Ishikawa (cell line): ENCODE measurements at regions not wholly inside any gene's neighbourhood (a gene's known extent, or its start where the extent isn't known, plus 50 kb on each side); places are given as distances from the start of the nearest gene placed in this dataset.

Experiments
- CEBPB ChIP-seq: IDR thresholded peaks from 2 replicates; pipeline ENCODE4 v1.6.1; 2012
- CREB1 ChIP-seq: IDR thresholded peaks from 2 replicates; pipeline ENCODE4 v1.6.1; 2012; ENCODE audit warnings: low read depth
- EGR1 ChIP-seq: IDR thresholded peaks from 2 replicates; pipeline ENCODE4 v1.6.1; 2012
- EP300 ChIP-seq: IDR thresholded peaks from 2 replicates; pipeline ENCODE4 v1.6.1; 2012; ENCODE audit warnings: borderline replicate concordance
- FOXM1 ChIP-seq: IDR thresholded peaks from 2 replicates; pipeline ENCODE4 v1.6.1; 2012; ENCODE audit warnings: low read depth, borderline replicate concordance
- MAX ChIP-seq: IDR thresholded peaks from 2 replicates; pipeline ENCODE4 v1.6.1; 2012
- NFIC ChIP-seq: IDR thresholded peaks from 2 replicates; pipeline ENCODE4 v1.6.1; 2012
- RAD21 ChIP-seq: IDR thresholded peaks from 2 replicates; pipeline ENCODE4 v1.6.1; 2012; ENCODE audit warnings: low read depth
- REST ChIP-seq: IDR thresholded peaks from 2 replicates; pipeline ENCODE4 v1.6.1; 2012; ENCODE audit warnings: low read depth, mild to moderate bottlenecking
- TAF1 ChIP-seq: IDR thresholded peaks from 2 replicates; pipeline ENCODE4 v1.6.1; 2012; ENCODE audit warnings: low read depth, mild to moderate bottlenecking
- TCF12 ChIP-seq: IDR thresholded peaks from 2 replicates; pipeline ENCODE4 v1.6.1; 2012; ENCODE audit warnings: low read depth
- TEAD4 ChIP-seq: IDR thresholded peaks from 2 replicates; pipeline ENCODE4 v1.6.1; 2012
- YY1 ChIP-seq: IDR thresholded peaks from 2 replicates; pipeline ENCODE4 v1.6.1; 2012; ENCODE audit warnings: low read depth
- ZBTB7A ChIP-seq: IDR thresholded peaks from 2 replicates; pipeline ENCODE4 v1.6.1; 2012; ENCODE audit warnings: low read depth
- TF ChIP-seq, protein P1 (sequence below): IDR thresholded peaks from 2 replicates; pipeline ENCODE4 v1.6.1; 2012

DNA sequence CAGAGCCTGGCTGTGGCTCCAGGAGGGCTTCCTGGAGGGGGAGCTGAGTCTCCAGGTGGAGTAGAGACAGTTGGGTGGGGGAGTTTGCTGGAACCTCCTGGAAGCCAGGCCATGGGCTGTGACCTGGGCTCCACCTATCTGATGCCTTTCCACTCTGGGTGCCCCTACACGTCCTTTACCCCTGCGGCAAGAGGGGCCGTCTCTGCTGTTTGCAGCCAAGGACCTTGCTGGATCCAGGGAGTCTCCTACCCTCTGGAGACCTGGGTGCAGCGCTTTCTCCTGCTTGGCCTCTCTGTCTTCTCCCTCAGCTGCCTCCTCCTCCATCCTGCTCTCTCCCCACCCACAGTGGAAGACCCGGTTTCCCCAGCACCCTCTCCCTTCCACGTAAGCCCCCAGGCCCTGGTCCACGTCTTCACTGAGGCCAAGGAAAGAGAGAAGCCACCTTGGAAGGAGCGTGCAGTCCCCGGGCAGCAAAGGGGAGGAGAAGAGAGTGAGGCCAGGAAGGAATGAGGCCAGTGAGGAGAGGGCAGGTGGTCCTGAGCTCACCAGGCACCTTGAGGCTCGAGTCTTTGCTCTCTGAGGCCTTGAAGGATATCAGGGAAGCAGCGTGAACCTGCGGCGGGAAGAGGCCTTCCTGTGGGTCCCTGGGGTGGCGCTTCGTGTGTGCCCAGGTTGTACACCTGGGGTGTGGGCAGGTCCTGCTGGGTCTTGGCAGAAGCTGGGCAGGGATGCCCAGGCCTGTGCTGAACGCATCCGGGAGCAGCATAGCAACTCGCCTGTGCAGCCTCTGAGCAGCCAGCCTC lies 294.3 kb upstream of the RTL1 start:
- TF ChIP-seq MAX (no peak), EGR1 (no peak), CREB1 (no peak), TEAD4 (no peak), RAD21 (no peak), FOXM1 (no peak), EP300 (no peak), ZBTB7A (no peak), TAF1 (no peak), NFIC (no peak), YY1 (no peak), TCF12 (no peak), REST (no peak), CEBPB (no peak)
- TF ChIP-seq, protein P1, sequence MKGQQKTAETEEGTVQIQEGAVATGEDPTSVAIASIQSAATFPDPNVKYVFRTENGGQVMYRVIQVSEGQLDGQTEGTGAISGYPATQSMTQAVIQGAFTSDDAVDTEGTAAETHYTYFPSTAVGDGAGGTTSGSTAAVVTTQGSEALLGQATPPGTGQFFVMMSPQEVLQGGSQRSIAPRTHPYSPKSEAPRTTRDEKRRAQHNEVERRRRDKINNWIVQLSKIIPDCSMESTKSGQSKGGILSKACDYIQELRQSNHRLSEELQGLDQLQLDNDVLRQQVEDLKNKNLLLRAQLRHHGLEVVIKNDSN, result no peak

DNA sequence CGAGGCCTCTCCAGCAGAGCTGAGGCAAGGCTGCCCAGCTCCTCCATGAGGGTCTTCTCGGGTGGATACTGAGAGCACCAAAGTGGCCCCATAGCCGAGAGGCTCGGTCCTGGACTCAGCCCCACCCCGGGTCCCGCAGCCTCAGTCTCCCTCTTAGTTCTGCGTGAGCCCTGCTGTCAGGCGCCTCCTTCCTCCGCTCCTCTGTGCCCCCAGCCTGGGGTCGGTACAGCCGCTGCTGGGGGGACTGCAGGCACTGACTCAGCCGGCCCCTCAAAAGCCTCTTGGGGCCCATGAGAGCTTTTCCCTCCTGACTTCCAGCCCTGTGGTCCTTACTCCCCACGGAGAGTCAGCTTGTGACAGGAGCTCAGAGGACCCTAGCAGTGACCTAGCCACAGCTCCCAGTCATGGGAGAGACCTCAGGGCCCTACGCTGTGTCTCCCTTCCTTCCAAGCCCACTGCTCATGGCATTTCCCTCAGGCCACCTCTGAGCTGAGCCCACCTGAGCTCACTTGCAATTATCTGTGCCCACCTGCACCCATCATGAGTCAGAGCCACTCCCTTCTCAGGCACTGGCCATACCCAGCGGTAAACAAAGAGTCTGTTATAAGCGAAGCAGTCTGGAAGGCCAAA lies 295.0 kb upstream of the RTL1 start:
- no peak for TF ChIP-seq EP300

- no peak for TF ChIP-seq YY1
- no peak for TF ChIP-seq REST
- no peak for TF ChIP-seq NFIC
- TF ChIP-seq RAD21, result no peak
- TF ChIP-seq, protein P1, result no peak
- TF ChIP-seq FOXM1, result no peak
- TF ChIP-seq TEAD4, result no peak
- no peak for TF ChIP-seq TAF1
- TF ChIP-seq CEBPB, result no peak
- no peak for TF ChIP-seq TCF12
- no peak for TF ChIP-seq EP300
- TF ChIP-seq MAX, result no peak
- TF ChIP-seq ZBTB7A, result no peak
- TF ChIP-seq CREB1, result no peak
- TF ChIP-seq EGR1, result no peak
Measured at GRCh38 chr14:101199028-101199770, 295.7 kb upstream of the RTL1 start.

- no peak for TF ChIP-seq RAD21
- TF ChIP-seq ZBTB7A, result no peak
- TF ChIP-seq MAX, result no peak
- TF ChIP-seq TEAD4, result no peak
- no peak for TF ChIP-seq TCF12
- TF ChIP-seq EGR1, result no peak
- no peak for TF ChIP-seq NFIC
- TF ChIP-seq FOXM1, result no peak
- TF ChIP-seq TAF1, result no peak
- TF ChIP-seq EP300, result no peak
- TF ChIP-seq, protein P1, result no peak
- TF ChIP-seq CREB1, result no peak
- TF ChIP-seq CEBPB, result no peak
- TF ChIP-seq REST, result no peak
- no peak for TF ChIP-seq YY1
Measured at GRCh38 chr14:101200008-101200649, 296.6 kb upstream of the RTL1 start.
